HG02981 (cell line): ENCODE measurements at regions not wholly inside any gene's neighbourhood (a gene's known extent, or its start where the extent isn't known, plus 50 kb on each side); places are given as distances from the start of the nearest gene placed in this dataset.
"Not testable (repeated sequence)": the region's sequence is repeated elsewhere in the genome, so short reads cannot be mapped to it uniquely, and the experiment has no call there.

Experiments
- ATAC-seq: cut with Tn5 transposase; IDR thresholded peaks from one replicate; pipeline ENCODE4 v1.9.1; 2021; ENCODE audit warnings: mild to moderate bottlenecking, moderate library complexity; ENCODE audit not compliant: unreplicated experiment

GRCh38 chr3:13228169-13228568, 154.9 kb upstream of the IQSEC1 start:
- ATAC-seq: not testable (repeated sequence)

GRCh38 chr3:13227315-13228165, 154.3 kb upstream of the IQSEC1 start:
- no peak for ATAC-seq

- no peak for ATAC-seq
Observed at GRCh38 chr3:13224967-13225366, 151.7 kb upstream of the IQSEC1 start.

GRCh38 chr3:13223574-13224237, 150.5 kb upstream of the IQSEC1 start:
- ATAC-seq: no peak

- ATAC-seq: no peak
Observed at GRCh38 chr3:13222891-13223573, 149.8 kb upstream of the IQSEC1 start.

- ATAC-seq: no peak
Observed at GRCh38 chr3:13222131-13222530, 148.9 kb upstream of the IQSEC1 start.

- ATAC-seq: no peak
Observed at GRCh38 chr3:13221491-13222061, 148.3 kb upstream of the IQSEC1 start.

GRCh38 chr3:13220991-13221390, 147.8 kb upstream of the IQSEC1 start:
- no peak for ATAC-seq

- ATAC-seq: no peak
Observed at GRCh38 chr3:13219902-13220296, 146.7 kb upstream of the IQSEC1 start.

- ATAC-seq: no peak
Observed at GRCh38 chr3:13219077-13219901, 146.1 kb upstream of the IQSEC1 start.

GRCh38 chr3:13218541-13218908, 145.3 kb upstream of the IQSEC1 start:
- ATAC-seq: no peak

- ATAC-seq: no peak
Observed at GRCh38 chr3:13217736-13218540, 144.7 kb upstream of the IQSEC1 start.

GRCh38 chr3:13217253-13217652, 144.0 kb upstream of the IQSEC1 start:
- no peak for ATAC-seq

GRCh38 chr3:13215940-13216546, 142.8 kb upstream of the IQSEC1 start:
- no peak for ATAC-seq

- no peak for ATAC-seq
Observed at GRCh38 chr3:13214847-13215472, 141.7 kb upstream of the IQSEC1 start.

GRCh38 chr3:13213911-13214846, 140.9 kb upstream of the IQSEC1 start:
- ATAC-seq: no peak

GRCh38 chr3:13213490-13213889, 140.3 kb upstream of the IQSEC1 start:
- ATAC-seq: no peak
